ENCODE measurements at regions not wholly inside any gene's neighbourhood (a gene's known extent, or its start where the extent isn't known, plus 50 kb on each side); places are given as distances from the start of the nearest gene placed in this dataset.

- no peak for TF ChIP-seq CTCF (IDR thresholded peaks at IDR 0.05)
- no peak for TF ChIP-seq POLR2A (IDR thresholded peaks at IDR 0.05)
Measured at GRCh38 chr4:112923516-112923915, 125.9 kb upstream of the ANK2 start.
